ENCODE measurements at regions not wholly inside any gene's neighbourhood (a gene's known extent, or its start where the extent isn't known, plus 50 kb on each side); places are given as distances from the start of the nearest gene placed in this dataset.

GRCh38 chr5:67488885-67489284 is 292.3 kb upstream of the CD180 start:
- H3K4me3 ChIP-seq (ENCODE audit: low read depth, low read length), result no peak overlapping the region

GRCh38 chr5:67487862-67488261 is 291.3 kb upstream of the CD180 start:
- H3K4me3 ChIP-seq (ENCODE audit: low read depth, low read length), result no peak overlapping the region

- no peak overlapping the region for H3K4me3 ChIP-seq (ENCODE audit: low read depth, low read length)
These were observed 286.9 kb upstream of the CD180 start for GRCh38 chr5:67483453-67484030.

GRCh38 chr5:67481362-67481761 is 284.8 kb upstream of the CD180 start:
- H3K4me3 ChIP-seq (ENCODE audit: low read depth, low read length), result no peak overlapping the region

GRCh38 chr5:67478337-67478736 is 281.7 kb upstream of the CD180 start:
- no peak overlapping the region for H3K4me3 ChIP-seq (ENCODE audit: low read depth, low read length)

GRCh38 chr5:67476995-67477394 is 280.4 kb upstream of the CD180 start:
- no peak overlapping the region for H3K4me3 ChIP-seq (ENCODE audit: low read depth, low read length)

GRCh38 chr5:67476531-67476930 is 279.9 kb upstream of the CD180 start:
- no peak overlapping the region for H3K4me3 ChIP-seq (ENCODE audit: low read depth, low read length)

DNA sequence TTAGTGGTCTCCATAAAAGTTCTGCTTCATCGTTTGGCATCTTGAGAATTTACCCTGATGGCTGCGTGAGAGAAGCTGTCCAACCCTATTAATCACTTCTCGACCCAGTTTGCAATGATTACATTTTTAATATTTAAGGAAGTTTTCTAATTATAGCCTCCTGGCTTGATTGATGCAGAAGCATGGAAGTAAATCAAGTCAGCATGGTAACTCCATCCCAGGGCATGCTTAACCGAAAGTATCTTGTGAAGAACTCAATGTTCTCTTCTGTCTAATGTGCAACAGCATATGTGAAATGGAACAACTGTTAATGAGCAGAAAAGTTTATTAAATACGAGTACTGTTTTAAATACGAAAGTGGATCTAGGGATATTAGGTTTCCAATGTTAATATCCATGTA is 278.9 kb upstream of the CD180 start:
- H3K4me3 ChIP-seq (ENCODE audit: low read depth, low read length), result no peak overlapping the region

DNA sequence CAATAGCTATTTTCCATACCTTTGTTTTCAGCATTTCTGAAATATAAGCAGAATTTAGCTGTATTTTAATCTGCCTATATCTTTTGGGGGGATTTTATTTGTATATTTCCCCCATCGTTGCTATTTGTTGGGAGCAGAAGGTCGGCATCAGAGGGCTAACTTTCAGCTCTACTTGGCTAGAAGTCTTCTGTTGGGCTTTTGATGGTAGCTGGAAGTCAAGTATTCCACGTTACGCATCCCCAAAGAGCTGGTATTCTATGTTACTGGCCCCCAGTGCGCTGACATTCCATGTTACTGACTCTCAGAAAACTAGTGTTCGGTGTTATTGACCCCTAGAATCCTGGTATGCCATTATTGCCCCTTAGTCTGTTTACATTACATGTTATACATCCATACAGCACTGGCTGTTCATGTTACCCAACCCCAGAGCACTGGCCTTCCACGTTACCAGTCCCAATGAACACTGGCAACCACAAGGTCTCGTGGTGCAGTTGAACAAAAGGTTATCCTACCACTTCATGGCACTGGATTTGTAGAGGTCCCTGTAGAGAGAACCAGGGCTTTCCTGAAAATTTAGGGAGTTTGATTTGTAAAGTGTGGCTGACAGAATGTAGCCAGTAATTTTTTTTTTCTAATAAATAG is 278.1 kb upstream of the CD180 start:
- H3K4me3 ChIP-seq (ENCODE audit: low read depth, low read length), result no peak overlapping the region

DNA sequence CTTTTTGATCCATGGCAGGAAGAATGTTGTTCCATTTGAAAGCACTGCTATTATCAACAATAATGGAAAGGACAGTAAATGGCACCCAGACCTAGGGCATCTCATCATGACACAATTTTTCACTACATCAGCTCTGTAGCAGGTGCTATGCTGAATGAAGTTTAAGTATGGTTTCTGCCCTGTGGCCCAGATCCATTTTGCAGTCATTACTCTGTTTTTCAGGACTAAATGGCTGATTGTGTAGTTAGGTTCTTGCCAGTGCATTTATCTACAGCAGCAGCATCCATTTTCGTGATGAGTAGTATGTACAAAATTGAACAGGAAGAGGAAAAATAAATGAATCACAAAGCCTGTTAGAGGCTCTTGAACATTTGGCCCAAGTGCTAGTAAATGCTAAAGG is 270.5 kb upstream of the CD180 start:
- H3K4me3 ChIP-seq (ENCODE audit: low read depth, low read length), result no peak overlapping the region

- H3K4me3 ChIP-seq (ENCODE audit: low read depth, low read length), result no peak overlapping the region
These were observed 269.1 kb upstream of the CD180 start for GRCh38 chr5:67465537-67466207.

GRCh38 chr5:67462147-67462546 is 265.5 kb upstream of the CD180 start:
- H3K4me3 ChIP-seq (ENCODE audit: low read depth, low read length), result no peak overlapping the region

- no peak overlapping the region for H3K4me3 ChIP-seq (ENCODE audit: low read depth, low read length)
These were observed 262.7 kb upstream of the CD180 start for GRCh38 chr5:67459253-67459652.

DNA sequence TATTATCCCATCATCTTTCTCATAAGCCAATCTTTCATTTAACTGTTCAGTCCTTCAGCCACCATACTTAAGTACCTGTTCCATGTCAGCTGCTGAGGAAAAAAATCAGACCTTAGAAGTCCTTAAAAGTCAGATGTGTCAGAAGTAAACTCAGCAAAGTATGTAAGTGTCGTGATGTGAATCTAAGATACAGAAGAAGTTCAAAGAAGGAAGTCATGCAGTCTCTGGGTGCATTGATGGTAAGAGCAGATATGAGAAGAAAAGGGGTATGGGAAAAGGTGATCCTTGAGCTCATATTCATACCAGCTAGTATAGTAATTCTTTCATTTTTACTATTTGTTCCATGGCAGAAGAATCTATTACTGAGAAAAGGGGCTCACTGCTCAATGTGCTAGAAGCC is 259.4 kb upstream of the CD180 start:
- no peak overlapping the region for H3K4me3 ChIP-seq (ENCODE audit: low read depth, low read length)

- H3K4me3 ChIP-seq (ENCODE audit: low read depth, low read length), result no peak overlapping the region
These were observed 258.5 kb upstream of the CD180 start for GRCh38 chr5:67454957-67455561.

GRCh38 chr5:67453111-67453905 is 256.7 kb upstream of the CD180 start:
- H3K4me3 ChIP-seq (ENCODE audit: low read depth, low read length), result no peak overlapping the region

GRCh38 chr5:67451640-67452279 is 255.2 kb upstream of the CD180 start:
- no peak overlapping the region for H3K4me3 ChIP-seq (ENCODE audit: low read depth, low read length)

- no peak overlapping the region for H3K4me3 ChIP-seq (ENCODE audit: low read depth, low read length)
These were observed 251.1 kb upstream of the CD180 start for GRCh38 chr5:67447732-67448131.

DNA sequence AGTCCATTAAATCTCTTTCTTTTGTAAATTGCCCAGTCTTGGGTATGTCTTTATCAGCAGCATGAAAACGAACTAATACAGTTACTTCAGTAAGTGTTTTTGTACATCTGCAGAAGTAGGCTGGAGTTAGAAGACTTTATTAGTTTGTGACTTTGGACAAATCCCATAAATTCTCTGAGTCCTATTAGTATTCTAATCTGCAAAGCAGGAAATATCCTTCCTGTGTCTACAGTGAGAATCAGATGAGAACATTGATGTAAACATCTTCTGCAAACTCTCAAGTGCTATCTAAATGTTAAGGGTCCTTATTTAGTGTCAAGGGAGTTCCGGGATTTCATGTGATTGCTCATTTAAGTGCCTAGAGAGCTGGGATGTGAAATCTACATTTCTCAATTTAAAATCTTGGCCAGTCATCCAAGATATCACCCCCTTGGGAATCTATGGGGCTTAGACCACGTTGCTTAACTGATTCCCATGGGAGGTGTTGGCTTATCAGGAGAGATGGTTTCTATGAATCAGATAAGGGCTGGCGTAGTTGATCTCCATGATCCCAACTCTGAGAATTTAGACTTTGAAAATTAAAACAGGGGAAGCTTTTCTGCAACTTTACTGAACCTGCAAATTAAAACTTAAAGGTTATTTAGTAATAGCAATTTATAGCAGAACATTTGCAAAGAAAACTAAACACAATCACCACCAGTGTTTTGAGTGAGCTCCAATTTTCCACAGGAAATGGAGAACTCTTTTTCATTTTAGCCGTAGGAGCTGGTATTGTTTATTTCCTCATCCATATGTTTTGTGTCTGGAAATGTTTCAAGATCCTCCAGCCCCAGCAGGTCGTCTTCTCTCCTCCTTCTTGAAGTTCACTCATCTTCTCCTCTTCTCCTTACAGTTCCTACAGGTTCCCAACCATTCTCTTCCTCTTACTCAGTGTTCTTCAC is 241.6 kb upstream of the CD180 start:
- no peak overlapping the region for H3K4me3 ChIP-seq (ENCODE audit: low read depth, low read length)

- no peak overlapping the region for H3K4me3 ChIP-seq (ENCODE audit: low read depth, low read length)
These were observed 238.4 kb upstream of the CD180 start for GRCh38 chr5:67435032-67435431.
